D721Med (cell line): ENCODE measurements at regions not wholly inside any gene's neighbourhood (a gene's known extent, or its start where the extent isn't known, plus 50 kb on each side); places are given as distances from the start of the nearest gene placed in this dataset.

Source experiments
- DNase-seq: peaks from one replicate; pipeline ENCODE4 v3.0.0; 2011; ENCODE audit warnings: low spot score; ENCODE audit not compliant: insufficient read length
- FAIRE-seq: peaks from 2 replicates; lab custom pipeline; 2011; peaks lifted over from hg19 to GRCh38; lab: Jason Lieb, UNC
- TF ChIP-seq, protein P1 (sequence below): IDR thresholded peaks from 2 replicates; pipeline ENCODE4 v1.5.1; 2012; ENCODE audit warnings: mild to moderate bottlenecking, control low read depth; ENCODE audit not compliant: insufficient read depth; ENCODE audit errors: missing control alignments

DNA sequence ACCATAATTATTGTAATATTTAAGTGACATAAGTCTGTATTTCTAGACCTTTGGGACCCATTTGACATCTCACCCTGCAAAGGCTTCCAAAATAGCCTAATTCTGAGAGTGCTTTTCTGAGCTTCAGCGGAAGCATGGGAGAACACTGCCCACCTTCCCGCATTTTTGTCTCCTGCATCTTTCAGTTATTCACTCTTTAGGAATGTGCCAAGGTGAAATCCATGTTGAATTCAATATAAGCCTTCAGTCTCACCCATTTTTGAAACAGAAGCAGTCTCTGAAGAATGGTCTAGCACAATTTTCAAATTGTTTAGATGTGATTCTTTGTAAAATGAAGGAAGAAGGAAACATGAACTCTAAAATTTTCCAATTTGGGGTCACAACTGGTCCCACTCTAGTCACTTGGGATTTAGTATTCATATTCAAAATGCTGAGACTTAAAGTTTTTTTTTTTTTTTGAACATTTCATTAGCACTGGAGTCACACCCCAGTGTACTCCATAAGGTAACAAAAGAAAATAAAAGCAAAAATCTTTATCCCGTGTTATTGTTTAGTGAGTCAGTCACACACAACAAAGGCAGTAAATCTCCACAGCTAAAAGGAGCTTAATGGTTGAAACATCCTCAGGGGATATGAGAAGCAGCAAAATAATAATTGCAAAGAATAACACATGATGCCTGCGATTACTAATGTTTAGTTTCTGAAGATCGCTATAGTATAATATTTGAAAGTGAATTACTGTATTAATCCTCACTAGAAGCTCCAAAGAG, 479.9 kb upstream of the BTBD3 start:
- DNase-seq: no peak
- no peak for FAIRE-seq
- TF ChIP-seq, protein P1, sequence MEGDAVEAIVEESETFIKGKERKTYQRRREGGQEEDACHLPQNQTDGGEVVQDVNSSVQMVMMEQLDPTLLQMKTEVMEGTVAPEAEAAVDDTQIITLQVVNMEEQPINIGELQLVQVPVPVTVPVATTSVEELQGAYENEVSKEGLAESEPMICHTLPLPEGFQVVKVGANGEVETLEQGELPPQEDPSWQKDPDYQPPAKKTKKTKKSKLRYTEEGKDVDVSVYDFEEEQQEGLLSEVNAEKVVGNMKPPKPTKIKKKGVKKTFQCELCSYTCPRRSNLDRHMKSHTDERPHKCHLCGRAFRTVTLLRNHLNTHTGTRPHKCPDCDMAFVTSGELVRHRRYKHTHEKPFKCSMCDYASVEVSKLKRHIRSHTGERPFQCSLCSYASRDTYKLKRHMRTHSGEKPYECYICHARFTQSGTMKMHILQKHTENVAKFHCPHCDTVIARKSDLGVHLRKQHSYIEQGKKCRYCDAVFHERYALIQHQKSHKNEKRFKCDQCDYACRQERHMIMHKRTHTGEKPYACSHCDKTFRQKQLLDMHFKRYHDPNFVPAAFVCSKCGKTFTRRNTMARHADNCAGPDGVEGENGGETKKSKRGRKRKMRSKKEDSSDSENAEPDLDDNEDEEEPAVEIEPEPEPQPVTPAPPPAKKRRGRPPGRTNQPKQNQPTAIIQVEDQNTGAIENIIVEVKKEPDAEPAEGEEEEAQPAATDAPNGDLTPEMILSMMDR: no peak

DNA sequence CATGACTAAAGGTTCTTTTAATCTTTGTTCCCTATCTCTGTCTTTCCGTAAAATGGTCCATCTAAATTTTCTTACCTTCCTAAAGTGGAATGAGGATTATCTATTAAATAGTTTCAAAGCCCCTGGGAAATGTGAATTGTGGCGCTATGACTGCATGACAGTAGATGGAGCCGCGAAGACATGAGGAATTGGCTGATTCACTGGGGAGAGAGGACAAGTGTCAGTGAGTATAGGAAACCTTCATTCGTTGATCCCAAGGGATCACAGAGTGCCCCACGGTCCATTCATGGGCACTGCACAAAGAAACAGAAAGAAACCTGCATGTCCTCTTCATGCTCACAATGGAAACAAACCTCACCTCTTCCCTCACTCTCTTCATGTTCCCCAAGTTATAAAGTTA, 479.3 kb upstream of the BTBD3 start:
- TF ChIP-seq, protein P1: no peak
- DNase-seq (no peak), FAIRE-seq (no peak)

GRCh38 chr20:11443382-11444119, 474.1 kb upstream of the BTBD3 start:
- TF ChIP-seq, protein P1: no peak
- FAIRE-seq: no peak
- no peak for DNase-seq

DNA sequence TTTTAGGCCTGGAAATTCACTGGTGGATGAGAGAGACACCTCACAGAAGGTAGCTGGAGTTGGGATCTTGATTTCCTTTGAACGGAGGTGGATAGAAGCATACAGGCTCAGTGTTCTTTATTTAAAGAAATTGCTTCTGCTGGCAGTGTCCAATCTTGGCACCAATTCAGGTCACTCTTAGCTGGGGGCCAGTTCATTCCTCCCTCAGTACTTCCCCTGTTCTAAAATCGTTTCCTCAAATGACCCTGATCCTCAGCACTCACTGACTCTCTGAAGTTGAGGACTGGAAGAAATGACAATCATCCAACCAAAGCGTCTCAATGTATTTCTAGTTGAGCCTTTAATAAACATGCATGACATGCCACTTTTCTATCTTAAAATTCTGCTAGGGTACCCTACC, 472.5 kb upstream of the BTBD3 start:
- TF ChIP-seq, protein P1: no peak
- FAIRE-seq: no peak
- no peak for DNase-seq

DNA sequence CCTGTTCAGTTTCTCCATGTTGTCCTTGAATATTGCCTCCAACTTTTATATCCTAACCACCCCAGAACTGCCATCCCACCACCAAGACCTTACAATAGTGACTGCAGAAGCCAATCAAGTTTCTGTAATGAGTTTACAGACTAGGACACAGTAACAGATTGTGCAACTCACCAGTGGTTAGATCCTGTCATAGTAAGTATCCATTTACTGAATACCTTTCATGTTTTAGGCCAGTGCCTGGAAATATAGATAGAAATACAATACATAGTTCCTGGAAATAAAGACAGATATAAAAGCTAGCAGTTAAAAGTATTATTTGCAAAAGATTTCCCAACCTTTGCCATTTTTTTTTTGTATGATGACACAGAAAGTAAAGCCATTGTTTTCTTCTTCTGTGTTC, 471.8 kb upstream of the BTBD3 start:
- DNase-seq: no peak
- FAIRE-seq: no peak
- TF ChIP-seq, protein P1: no peak

GRCh38 chr20:11447371-11448100, 470.2 kb upstream of the BTBD3 start:
- TF ChIP-seq, protein P1: no peak
- FAIRE-seq (no peak), DNase-seq (no peak)
